HG03469 (cell line): ENCODE measurements at regions not wholly inside any gene's neighbourhood (a gene's known extent, or its start where the extent isn't known, plus 50 kb on each side); places are given as distances from the start of the nearest gene placed in this dataset.
"Not testable (repeated sequence)": the region's sequence is repeated elsewhere in the genome, so short reads cannot be mapped to it uniquely, and the experiment has no call there.

Experiments
- ATAC-seq: cut with Tn5 transposase; IDR thresholded peaks from one replicate; pipeline ENCODE4 v1.9.1; 2021; ENCODE audit warnings: mild to moderate bottlenecking, moderate library complexity, moderate number of reproducible peaks; ENCODE audit not compliant: unreplicated experiment

DNA sequence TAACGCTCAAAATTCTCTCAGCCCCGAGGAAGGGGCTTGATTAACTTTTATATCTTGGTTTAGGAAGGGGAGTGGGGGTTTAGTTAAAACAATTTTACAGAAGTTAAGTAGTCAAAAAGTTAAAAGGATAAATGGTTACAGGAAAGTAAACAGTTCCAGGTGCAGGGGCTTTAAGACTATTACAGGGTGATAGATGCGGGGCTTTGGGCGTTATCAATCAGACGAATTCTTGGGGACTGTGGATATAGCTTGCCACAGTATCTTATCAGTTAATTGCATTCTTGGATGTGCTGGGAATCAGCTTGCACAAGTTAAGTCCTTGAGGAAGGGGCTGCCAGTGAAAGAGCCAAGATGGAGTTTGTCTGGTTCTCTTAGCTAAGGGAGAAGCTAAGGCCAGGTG is 616.2 kb downstream of the XPNPEP1 start:
- not testable (repeated sequence) for ATAC-seq

DNA sequence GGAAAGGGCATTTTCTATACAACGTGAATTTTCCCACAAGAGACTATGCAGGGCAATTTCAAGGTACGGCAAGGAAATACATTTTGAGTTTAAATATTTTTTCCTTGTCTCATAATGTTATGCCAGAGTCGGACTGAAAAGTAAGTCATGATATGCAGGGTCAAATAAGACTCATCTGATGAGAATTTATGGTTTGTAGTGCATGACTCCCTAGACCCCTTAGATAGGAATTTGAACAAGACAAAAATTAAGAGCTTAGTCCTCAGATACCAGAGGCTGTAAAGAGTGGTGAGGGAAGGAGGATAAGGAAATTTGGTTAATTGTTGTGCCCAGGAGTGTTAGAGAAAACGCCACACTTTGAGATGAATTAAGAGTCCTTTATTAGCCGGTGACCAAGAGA is 616.6 kb downstream of the XPNPEP1 start:
- no peak for ATAC-seq

DNA sequence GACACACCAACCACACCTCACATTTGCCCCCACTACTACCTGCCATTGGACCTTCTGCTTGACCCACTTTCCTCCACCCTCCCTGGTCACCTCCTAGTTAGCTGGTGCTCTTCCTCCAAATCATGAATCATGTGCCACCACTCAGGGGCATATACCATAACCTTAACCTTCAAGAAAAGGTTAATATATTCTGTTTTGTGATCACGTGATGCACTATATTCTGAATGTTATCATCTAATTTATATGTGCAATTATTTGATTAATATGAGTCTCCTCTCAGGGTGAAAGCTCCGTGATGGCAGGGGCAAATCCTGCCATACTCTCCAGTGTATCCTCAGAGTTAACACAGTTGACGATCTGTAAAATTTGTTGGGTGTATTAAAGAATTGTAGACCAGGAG is 635.5 kb downstream of the XPNPEP1 start:
- ATAC-seq, result no peak

DNA sequence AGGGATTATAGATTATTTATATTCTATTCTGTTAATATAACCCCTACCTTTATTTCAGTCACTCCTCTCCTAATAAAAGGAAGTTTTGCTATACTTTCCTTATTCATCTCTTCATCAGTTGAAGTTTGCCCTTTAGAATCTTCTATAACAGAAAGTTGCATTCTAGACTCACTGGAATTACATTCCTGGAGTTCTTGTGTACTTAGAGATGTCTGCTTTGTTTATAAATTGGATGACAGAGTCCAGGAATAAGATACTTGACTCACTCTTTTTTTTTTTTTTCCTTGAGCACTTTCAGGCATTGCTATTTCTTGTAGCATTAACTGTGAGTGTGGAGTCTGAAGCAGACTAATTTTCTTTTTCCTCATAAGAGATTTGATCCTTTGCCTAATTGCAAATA is 640.8 kb downstream of the XPNPEP1 start:
- ATAC-seq, result no peak

DNA sequence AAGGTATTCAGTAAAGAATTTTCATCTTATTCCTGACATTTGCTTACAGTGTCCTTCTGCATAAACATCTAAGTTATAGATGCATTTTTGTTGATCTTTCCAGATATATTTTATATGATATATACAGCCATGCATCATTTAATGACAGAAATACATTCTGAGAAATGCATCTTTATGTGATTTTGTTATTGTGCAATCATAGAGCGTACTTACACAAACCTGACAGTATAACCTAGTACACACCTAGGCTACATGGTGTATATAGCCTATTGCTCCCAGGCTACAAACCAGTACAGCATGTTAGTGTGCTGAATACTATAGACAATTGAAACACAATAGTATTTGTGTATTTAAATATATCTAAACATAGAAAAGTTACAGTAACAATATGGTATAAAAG is 642.0 kb downstream of the XPNPEP1 start:
- no peak for ATAC-seq

DNA sequence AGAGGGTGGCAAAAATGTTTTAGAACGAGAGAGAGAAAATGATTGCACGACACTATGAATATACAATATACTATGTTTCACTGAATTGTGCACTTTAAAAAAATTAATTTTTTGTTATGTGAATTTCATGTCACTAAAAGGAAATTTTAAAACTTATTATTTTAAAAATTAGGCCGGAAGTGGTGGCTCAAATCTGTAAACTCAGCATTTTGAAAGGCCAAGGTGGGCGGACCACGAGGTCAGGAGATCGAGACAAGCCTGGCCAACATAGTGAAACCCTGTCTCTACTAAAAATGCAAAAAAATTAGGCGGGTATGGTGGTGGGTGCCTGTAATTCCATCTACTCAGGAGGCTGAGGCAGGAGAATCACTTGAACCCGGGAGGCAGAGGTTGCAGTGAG is 642.5 kb downstream of the XPNPEP1 start:
- no peak for ATAC-seq

DNA sequence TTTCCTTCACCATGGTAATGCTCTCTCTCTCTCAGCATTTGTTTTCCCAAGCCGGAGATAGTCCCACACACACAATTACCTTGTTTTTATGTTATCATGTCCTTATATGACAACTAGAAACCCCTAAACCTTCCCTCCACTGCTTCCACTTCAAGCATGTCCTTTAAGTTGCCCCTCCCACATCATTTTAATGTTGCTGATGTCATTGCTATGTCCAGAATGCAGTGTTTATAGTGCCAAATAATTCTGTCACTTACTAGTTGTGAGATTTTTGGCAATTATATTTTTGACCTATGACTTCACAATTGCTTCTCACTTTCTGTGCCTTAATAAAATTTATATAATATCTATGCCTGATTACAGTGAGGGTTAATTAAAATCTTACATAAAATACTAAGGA is 645.9 kb downstream of the XPNPEP1 start:
- ATAC-seq, result no peak

DNA sequence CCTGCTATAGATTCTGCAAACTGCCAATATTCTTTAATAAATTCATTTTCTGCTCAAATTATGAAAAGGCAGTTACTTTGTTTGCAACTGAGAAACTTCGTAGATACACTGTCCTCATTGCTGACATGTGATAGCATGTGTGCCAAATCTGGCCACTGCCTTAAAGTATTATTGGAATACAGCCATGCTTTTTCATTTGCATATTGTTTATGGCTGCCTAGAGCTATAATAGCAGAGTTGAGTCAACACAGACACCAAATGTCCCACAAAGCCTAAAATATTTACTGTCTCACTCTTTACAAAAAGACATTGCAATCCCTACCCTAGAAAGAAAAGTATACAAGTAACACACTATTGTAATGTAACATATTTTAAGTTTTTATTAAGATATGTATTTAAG is 647.4 kb downstream of the XPNPEP1 start:
- no peak for ATAC-seq

DNA sequence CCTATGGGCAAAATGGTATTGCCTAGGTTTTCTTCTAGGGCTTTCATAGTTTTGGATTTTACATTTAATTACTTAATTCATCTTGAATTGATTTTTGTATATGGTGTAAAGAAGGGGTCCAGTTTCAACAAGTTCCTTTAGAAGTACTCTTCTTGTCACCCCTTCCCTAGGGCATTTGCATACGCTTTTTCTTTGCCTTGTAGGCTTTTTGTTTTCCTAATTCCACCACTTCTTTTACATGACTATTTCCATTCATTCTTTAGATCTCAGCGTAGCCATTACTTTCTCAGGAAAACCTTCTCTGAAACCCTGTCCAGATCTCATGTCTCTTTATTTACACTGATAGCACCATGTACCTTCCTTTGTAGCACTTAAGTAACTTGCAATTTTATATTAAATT is 648.6 kb downstream of the XPNPEP1 start:
- ATAC-seq, result no peak

DNA sequence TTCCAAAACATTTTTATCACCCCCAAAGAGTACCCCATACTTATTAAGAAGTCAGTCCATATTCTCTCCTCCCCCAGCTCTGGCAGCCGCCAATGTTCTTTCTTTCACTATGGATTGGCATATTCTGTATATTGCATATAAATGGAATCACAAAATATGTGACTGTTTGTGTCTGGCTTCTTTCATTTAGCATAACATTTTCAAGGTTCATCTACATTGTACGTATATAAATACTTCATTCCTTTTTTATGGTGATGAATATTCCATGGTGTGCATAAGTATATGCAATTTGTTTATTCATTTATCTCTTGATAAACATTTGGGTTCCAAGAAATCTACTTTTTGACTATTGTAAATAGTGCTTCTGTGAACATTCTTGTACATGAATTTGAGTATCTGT is 653.1 kb downstream of the XPNPEP1 start:
- no peak for ATAC-seq

DNA sequence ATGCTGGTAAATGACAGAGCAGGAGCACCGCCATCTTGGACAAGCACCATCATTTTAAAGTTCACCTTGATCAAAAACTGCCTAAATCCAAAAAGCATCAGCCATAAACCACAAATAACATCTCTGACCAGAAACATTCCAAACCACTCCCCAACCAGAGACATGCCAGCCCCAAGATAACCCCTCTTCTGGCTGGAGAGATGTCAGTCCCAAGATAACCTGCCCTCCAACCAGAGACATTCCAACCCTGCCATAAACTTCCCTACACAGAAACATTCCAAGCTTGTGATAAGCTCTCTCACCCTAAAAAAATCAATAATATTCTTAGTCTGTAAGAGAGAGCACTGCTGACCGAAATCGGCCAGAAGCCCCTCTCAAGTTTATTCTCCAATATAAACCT is 659.3 kb downstream of the XPNPEP1 start:
- ATAC-seq, result no peak

DNA sequence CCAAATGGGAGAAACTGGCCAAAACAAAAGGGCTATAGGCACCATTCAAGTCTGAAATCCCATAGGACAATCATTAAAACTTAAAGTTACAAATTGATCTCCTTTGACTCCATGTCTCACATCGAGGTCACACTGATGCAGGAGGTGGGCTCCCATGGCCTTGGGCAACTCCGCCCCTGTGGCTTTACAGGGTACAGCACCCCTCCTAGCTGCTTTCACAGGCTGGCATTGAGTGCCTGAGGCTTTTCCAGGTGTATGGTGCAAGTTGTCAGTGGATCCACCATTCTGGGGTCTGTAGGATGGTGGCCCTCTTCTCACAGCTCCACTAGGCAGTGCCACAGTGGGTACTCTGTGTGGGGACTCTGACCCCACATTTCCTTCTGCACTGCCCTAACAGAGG is 662.1 kb downstream of the XPNPEP1 start:
- ATAC-seq, result no peak

DNA sequence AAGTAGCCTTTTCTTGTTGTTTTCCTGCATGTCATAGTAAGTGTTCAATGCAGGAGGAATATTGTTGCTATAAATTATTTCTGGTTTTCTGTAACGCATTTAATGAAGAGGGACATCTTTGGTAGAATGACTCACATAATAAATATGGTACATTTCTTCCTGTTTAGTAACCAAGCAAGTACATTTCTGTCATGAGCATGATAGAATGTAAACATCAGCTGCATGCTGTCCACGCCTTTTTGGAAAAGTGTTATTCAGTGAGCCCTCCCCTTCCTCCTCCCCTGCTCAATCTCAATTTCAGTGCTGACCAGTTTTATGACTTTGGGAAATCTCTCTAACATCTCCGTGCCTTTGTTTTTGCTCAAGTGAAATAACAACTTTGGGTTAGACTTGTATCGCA is 664.0 kb downstream of the XPNPEP1 start:
- ATAC-seq, result no peak

DNA sequence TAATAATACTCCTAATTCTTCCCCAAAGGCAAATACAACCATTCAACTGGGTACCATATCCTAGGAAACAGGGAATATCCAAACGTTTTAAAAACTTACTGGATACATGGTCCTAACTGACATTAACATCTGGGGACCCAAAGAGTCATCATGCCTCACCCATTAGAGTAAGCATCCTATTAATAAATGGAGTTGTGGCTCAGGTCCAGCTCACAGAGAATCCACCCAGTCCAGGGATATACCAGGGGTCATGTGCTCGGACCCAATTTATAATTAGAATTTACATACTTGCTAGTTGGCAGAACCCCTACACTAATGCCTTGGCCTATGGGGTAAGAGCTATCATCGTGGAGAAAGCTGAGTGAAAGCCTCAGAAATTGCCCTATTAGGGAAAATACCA is 670.0 kb downstream of the XPNPEP1 start:
- ATAC-seq, result no peak

DNA sequence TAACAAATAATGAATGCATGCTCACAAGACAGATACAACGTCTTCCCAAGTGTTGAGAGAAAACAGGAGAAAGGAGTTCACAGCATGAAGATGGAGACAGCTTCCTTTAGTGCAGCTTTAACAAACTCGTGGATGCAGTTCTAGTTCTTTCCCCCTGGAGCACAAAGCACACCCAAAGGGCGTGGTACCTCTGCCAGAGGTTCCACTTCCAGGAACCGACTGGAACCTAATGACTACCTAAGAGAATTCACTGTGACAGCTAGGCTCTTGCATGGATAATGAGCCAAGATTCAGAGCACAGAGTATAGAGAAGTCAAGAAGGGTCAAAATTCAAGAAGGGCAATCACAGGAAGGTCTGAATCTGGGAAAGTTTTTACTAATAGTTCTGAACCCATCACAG is 673.2 kb downstream of the XPNPEP1 start:
- ATAC-seq, result no peak

DNA sequence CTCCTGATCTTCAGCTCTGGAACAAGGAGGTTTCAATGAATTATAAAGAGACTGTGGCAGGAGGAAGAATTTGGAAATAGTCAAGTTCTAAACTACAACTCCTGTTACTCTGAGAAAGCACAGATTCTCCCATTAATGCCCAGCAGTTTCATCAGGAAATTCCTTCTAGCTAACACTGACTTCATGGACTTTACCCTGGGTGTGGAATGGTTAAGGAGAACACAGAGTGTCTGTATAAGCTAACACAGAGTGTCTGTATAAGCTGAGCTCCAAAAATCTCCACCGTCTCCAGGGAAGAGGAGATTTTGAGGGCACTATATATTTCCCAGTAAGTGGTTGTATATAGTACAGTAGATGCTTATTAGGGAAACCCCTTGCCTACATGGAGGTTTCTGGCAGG is 675.5 kb downstream of the XPNPEP1 start:
- ATAC-seq, result no peak

DNA sequence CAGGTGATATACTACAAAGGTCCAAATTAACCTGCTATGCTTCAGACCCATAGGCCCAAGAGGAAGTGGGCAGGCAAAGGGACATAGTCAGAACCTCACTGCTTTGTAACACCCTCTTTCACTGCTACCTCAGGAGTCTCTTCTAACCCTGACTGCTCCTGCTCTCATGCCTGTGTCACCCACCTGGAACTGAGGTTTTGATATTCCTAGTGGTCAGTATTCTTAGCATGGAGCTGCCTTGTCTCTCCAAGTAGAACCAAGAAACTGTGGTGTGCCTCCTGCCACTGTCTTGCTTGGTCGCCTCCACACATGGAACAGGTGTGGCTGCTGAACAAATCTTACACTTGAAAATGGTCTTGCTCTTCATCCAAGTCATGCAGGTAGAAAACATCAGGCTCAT is 677.5 kb downstream of the XPNPEP1 start:
- no peak for ATAC-seq

DNA sequence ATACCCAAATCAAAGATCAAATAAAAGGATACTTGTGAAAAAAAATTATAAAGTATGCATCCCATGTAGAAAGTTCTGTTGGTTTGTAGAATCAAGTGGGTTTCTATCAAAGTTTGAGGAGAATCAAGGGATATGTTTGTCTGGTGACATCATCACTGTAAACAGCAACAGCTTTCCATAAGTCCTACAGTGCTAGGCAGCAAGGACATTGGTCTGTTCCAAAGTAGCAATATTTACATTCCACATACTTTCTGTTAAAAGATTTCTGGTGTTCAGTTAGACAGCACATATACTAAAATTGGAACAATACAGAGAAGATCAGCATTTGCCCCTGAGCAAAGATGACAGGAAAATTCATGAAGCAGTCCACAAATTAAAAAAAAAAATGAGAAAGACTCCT is 683.9 kb downstream of the XPNPEP1 start:
- no peak for ATAC-seq

DNA sequence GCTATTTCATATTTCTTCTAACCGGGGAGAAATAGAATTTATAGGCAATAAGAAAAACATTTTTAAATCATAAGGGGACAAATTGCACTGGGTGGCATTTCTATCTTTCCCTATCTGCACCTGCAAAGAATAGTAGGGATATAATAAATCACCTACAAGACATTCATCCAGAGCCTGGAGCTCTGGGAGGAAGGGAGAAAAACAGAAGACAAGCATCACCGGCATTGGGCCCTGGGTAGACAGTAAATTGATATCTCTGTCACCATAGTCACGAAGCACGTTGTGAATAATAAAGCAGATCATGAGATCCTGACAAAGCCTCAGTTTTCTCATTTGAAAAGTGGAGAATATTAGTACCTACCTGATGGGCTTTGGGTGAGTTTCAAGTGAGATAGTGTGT is 685.6 kb downstream of the XPNPEP1 start:
- no peak for ATAC-seq

DNA sequence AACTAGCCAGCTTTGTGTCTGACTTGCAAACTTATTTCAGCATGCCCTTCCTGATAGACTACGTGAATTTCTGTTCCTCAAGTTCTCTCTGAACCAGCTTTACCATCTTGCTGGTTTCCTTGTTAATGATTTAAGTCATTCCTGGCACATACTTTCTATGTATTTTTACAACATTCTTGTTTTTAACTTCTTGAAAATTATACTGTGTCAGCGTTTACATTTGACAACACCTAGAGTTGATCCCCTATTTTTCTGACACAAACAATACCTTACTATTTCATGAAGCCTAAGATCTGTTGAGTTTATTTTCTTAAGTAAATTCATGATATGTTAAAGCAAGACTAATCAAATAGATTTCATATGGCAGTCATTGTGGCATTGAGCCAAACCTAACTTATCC is 686.3 kb downstream of the XPNPEP1 start:
- no peak for ATAC-seq

DNA sequence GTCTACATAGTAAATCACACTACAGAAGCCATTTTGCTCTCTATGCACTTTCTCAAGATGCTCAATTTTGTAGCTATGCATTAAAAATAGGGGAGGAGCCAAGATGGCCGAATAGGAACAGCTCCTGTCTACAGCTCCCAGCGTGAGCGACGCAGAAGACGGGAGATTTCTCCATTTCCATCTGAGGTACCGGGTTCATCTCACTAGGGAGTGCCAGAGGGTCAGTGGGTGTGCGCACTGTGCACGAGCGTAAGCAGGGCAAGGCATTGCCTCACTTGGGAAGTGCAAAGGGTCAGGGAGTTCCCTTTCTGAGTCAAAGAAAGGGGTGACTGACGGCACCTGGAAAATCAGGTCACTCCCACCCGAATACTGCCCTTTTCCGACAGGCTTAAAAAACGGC is 699.8 kb downstream of the XPNPEP1 start:
- not testable (repeated sequence) for ATAC-seq

DNA sequence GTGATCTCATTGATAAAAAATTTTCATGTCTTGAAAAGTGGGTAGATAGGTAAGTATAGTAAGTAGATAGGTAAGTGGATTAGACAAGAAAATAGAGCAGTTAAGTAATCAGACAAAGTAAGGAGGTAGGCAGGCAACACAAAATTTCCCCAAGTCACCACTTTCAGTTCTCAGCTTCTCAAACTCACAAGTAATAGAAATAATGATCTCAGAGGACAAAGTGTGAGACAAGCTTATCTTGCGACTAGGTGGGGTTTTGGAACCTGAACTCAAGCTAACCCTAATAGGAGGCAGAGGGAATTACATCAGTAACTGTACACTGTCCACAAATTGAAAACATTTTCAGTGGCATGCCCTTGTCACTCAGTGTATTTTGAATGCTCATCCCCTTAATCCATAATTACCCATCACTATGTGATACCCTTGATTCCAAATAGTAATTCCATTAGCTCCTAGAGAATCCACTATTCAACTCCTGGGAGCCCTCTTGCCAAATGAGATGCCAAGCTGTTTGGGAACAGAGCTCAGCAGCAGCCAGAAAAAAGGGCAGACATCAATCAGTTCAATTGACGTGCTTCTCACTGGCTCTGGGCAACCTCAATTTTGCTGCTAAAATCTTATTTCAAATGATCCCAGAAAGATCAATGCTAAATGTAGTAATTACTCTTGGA is 703.2 kb downstream of the XPNPEP1 start:
- ATAC-seq, result no peak

DNA sequence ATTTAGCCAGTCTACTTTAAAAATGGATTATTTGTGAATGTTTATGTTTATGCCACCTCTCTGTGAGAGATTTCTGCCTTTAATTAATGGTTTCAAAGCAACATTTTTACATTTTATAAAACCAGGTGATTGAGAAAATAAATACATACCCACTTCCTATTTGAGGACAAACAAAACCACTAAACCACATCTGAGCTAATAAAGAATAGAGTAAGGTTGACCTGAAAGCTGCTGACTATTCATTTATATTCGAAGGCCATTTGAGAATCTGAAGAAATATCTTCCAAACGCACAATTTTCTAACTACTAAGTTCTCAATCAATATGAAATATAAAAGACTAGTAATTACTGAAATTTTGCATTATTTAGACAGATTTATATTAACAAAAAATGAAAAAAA is 705.1 kb downstream of the XPNPEP1 start:
- ATAC-seq, result no peak
